Vagina (tissue), 2 donors: ENCODE measurements at regions not wholly inside any gene's neighbourhood (a gene's known extent, or its start where the extent isn't known, plus 50 kb on each side); places are given as distances from the start of the nearest gene placed in this dataset.

ENCODE experiments used
- POLR2A ChIP-seq, 2 donors: fragments of 450-650 bp; IDR thresholded peaks; one replicate each; pipeline ENCODE4 v1.6.1; 2017; ENCODE audit warnings: antibody characterized with exemption in 2 of 2, mild to moderate bottlenecking in 2 of 2, moderate library complexity in 2 of 2
- TF ChIP-seq, protein P1 (sequence below), 3 experiments: fragments of 450-650 bp in 2 of 3; fragments of 200-600 bp in 1 of 3; sonication (generic) in 1 of 3; IDR thresholded peaks; one replicate each; pipeline ENCODE4 v1.5.1; 2017 to 2019; ENCODE audit warnings: antibody characterized with exemption in 3 of 3, mild to moderate bottlenecking in 2 of 3, moderate library complexity in 2 of 3

DNA sequence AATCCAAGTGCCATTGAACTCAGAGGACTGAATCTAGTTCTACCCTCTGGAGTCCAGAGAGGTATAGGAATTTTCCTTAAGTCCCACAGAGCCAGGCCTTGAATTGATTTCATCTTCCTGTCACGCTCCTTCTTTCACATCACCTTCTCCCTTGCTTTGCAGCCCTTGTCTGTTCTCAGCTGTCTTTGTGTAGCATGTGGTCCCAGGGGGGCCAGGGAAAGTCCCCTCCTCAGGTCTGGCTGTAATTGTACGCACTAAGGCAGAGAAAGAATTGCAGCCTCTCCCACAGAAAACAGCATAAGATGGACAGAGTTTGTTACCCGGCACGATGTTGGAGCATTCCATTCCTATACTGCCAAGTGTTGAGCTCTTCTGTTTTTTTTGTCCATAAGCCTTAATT is 153.6 kb downstream of the FAM78B start:
- TF ChIP-seq, protein P1, sequence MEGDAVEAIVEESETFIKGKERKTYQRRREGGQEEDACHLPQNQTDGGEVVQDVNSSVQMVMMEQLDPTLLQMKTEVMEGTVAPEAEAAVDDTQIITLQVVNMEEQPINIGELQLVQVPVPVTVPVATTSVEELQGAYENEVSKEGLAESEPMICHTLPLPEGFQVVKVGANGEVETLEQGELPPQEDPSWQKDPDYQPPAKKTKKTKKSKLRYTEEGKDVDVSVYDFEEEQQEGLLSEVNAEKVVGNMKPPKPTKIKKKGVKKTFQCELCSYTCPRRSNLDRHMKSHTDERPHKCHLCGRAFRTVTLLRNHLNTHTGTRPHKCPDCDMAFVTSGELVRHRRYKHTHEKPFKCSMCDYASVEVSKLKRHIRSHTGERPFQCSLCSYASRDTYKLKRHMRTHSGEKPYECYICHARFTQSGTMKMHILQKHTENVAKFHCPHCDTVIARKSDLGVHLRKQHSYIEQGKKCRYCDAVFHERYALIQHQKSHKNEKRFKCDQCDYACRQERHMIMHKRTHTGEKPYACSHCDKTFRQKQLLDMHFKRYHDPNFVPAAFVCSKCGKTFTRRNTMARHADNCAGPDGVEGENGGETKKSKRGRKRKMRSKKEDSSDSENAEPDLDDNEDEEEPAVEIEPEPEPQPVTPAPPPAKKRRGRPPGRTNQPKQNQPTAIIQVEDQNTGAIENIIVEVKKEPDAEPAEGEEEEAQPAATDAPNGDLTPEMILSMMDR (IDR thresholded peaks at IDR 0.05), result no peak
- no peak for TF ChIP-seq POLR2A (IDR thresholded peaks at IDR 0.05)
